ENCODE measurements at regions not wholly inside any gene's neighbourhood (a gene's known extent, or its start where the extent isn't known, plus 50 kb on each side); places are given as distances from the start of the nearest gene placed in this dataset.

DNA sequence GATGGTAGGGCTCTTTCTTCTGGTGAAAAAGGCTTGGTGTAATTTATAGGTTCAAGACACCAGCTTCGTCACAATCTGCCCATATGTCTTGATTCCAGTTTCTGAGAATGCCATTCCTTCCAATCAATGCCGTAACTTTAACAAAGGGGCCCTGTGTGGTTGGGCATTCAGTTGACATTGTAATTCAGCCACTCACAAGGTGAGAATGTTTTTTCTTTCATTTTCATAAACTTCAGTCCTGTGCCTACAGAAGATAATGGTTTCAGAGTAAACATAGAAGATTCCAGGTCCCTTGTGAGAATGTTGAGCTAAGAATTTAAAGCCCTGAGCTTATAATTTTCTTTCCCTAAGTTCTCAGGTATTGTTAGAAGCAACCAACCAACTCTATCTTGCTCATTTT lies 67.3 kb upstream of the AASS start:
- POLR2A ChIA-PET: no interaction called here
- CTCF ChIA-PET: no interaction called here
- TF ChIP-seq, protein P1, sequence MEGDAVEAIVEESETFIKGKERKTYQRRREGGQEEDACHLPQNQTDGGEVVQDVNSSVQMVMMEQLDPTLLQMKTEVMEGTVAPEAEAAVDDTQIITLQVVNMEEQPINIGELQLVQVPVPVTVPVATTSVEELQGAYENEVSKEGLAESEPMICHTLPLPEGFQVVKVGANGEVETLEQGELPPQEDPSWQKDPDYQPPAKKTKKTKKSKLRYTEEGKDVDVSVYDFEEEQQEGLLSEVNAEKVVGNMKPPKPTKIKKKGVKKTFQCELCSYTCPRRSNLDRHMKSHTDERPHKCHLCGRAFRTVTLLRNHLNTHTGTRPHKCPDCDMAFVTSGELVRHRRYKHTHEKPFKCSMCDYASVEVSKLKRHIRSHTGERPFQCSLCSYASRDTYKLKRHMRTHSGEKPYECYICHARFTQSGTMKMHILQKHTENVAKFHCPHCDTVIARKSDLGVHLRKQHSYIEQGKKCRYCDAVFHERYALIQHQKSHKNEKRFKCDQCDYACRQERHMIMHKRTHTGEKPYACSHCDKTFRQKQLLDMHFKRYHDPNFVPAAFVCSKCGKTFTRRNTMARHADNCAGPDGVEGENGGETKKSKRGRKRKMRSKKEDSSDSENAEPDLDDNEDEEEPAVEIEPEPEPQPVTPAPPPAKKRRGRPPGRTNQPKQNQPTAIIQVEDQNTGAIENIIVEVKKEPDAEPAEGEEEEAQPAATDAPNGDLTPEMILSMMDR (IDR thresholded peaks at IDR 0.05; ENCODE audit: control extremely low read depth, extremely low read depth, low read depth, missing control alignments): no peak
- DNase-seq (ENCODE audit: extremely low spot score): no peak

DNA sequence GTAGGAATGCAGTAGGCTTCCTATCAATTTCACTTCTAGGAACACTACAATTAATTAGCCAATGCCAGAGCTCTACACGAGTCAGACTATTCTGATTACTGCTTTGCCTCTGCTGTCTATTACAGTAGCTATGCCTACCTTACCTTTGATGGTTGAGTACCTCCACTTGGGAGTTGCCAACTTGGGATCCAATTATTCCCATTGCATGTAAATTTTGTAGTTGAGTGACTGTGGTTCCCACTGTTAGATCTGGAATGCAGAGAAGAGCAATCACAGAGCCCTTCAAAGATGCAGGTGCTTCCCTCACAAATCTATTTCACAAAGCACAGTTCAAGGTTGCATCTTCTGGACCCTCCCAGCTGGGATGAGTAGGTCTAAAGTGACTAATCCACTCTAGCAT lies 62.9 kb upstream of the AASS start:
- TF ChIP-seq, protein P1 (IDR thresholded peaks at IDR 0.05; ENCODE audit: control extremely low read depth, extremely low read depth, low read depth, missing control alignments): no peak
- POLR2A ChIA-PET: no interaction called here
- CTCF ChIA-PET: interaction anchor here (1.9 kb wide), 1 partner anchor 11 kb away, joined by 5 read pairs; no protein-coding TSS in a partner anchor
- no peak for DNase-seq (ENCODE audit: extremely low spot score)

DNA sequence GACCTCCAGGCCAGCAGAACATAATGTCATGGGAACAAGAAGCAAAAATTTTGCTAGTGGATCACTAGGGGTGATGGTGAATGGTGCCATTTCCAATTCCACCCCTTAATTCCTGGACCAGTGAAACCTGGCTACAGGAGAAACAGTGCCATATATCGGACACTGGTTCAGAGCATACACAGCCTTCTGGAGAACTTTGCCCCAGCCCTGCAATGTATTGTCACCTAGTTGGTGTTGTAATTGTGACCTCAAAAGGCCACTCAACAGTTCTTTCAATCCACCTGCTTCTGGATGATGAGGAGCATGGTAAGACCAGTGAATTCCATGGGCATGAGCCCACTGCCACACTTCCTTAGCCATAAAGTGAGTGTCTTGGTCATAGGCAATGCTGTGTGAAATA lies 59.8 kb upstream of the AASS start:
- CTCF ChIA-PET: no interaction called here
- TF ChIP-seq, protein P1 (IDR thresholded peaks at IDR 0.05; ENCODE audit: control extremely low read depth, extremely low read depth, low read depth, missing control alignments): no peak
- DNase-seq (ENCODE audit: extremely low spot score): no peak
- POLR2A ChIA-PET: no interaction called here

DNA sequence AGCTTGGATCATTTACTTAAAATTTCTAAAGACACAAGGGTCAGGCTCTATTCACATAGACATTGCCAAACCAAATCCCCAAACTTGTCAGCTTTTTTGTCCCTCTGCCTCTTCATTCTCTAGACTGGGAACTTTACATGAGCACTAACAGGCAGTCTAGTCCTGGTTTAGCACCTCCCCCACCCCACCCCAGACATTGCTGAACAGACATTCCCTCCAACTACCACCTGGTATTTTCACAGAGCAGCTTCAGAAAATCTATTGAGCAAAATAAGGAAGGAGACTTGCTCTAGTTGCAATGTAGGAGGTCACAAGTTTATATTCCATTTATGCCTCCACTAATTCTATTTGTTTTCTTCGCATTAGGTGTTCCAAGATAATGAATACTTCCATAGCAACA lies 56.8 kb upstream of the AASS start:
- TF ChIP-seq, protein P1 (IDR thresholded peaks at IDR 0.05; ENCODE audit: control extremely low read depth, extremely low read depth, low read depth, missing control alignments): no peak
- DNase-seq (ENCODE audit: extremely low spot score): no peak
- CTCF ChIA-PET: no interaction called here
- POLR2A ChIA-PET: no interaction called here

DNA sequence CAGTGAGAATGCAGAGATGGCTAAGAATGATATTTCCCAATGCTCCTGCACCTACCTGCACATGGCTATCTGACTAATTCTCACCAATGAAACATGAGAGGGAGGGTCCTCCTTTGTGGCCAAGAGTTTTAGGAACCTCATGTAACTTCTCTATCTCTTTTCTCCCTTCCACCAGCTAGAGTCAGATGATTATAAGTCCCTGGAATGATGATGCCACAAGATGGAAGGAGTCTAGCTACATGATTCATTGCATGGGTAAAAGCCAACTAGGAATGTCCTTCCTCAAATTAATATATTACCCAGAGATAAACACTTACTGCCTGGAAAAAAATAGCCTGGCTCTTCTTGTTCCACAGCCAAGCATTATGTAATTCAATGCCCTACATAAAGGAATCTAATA lies 55.1 kb upstream of the AASS start:
- ChIA-PET CTCF (no interaction called here), POLR2A (no interaction called here)
- DNase-seq (ENCODE audit: extremely low spot score): no peak
- TF ChIP-seq, protein P1 (IDR thresholded peaks at IDR 0.05; ENCODE audit: control extremely low read depth, extremely low read depth, low read depth, missing control alignments): no peak

DNA sequence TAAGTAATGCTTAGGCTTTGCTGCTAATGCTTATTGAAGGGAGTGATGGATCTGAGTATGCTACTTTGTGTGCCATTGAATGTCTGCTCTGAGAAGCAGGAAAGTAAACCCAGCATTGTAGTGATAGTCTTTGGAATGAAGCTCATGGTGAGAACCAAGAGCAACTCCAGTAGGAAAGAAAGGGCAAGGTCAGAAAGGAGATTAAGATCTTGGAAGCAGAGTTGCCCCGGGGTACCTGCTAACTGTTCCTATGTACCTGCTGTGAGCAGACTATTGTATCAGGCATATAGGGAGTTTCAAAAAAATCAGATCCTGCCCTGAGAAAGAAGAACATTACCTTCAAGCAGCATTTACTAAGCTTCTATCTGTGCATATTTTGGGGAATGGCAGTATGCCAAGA lies 54.5 kb upstream of the AASS start:
- TF ChIP-seq, protein P1 (IDR thresholded peaks at IDR 0.05; ENCODE audit: control extremely low read depth, extremely low read depth, low read depth, missing control alignments): no peak
- DNase-seq (ENCODE audit: extremely low spot score): no peak
- POLR2A ChIA-PET: no interaction called here
- CTCF ChIA-PET: interaction anchor here (1.3 kb wide), 1 partner anchor 32 kb away, joined by 4 read pairs; no protein-coding TSS in a partner anchor

Measured in GM10248 (cell line).